Gastrocnemius medialis (tissue), 4 donors: ENCODE measurements at regions not wholly inside any gene's neighbourhood (a gene's known extent, or its start where the extent isn't known, plus 50 kb on each side); places are given as distances from the start of the nearest gene placed in this dataset.

Experiments
- CTCF ChIP-seq, 5 experiments: fragments of 450-650 bp in 3 of 5; fragments of 200-600 bp in 2 of 5; sonication (generic) in 2 of 5; IDR thresholded peaks in 4 of 5; conservative IDR thresholded peaks in 1 of 5; 1 replicate in 4 of 5; 2 replicates in 1 of 5; pipeline ENCODE4 v1.5.1; 2016 to 2019; ENCODE audit warnings: antibody characterized with exemption in 5 of 5, mild to moderate bottlenecking in 3 of 5, moderate library complexity in 3 of 5
- POLR2A ChIP-seq, 2 donors: fragments of 450-650 bp; IDR thresholded peaks; one replicate each; pipeline ENCODE4 v1.6.1; 2017; ENCODE audit warnings: antibody characterized with exemption in 2 of 2, mild to moderate bottlenecking in 2 of 2, moderate library complexity in 2 of 2

GRCh38 chr3:31466866-31467265, 65.9 kb upstream of the STT3B start:
- no peak for TF ChIP-seq CTCF (IDR thresholded peaks at IDR 0.05 in 4 of 5, conservative IDR thresholded peaks at IDR 0.05 in 1 of 5)
- TF ChIP-seq POLR2A (IDR thresholded peaks at IDR 0.05) = no peak
